B cell (primary cell): ENCODE measurements at regions not wholly inside any gene's neighbourhood (a gene's known extent, or its start where the extent isn't known, plus 50 kb on each side); places are given as distances from the start of the nearest gene placed in this dataset.

Experiments used
- ATAC-seq: fragments of 200-7000 bp; cut with Tn5 transposase; one replicate; pipeline ENCODE4 v1.10.0; 2021; ENCODE audit warnings: low read depth, mild to moderate bottlenecking, moderate number of reproducible peaks, moderate library complexity
- CTCF ChIA-PET: fragments of 350-600 bp; sonication (Branson Sonifier 250); formaldehyde crosslinking; loops from one replicate; lab custom pipeline; 2021; ENCODE audit warnings: antibody characterized with exemption, inconsistent platforms; lab: Charles Lee
- POLR2A ChIA-PET: fragments of 350-600 bp; sonication (Branson Sonifier 250); formaldehyde crosslinking; loops from one replicate; lab custom pipeline; 2021; ENCODE audit warnings: antibody characterized with exemption; lab: Charles Lee
- DNase-seq: peaks from one replicate; pipeline ENCODE4 v3.0.0; 2013
- H2AFZ ChIP-seq: 2 replicates; pipeline ENCODE4 v1.6.1; 2012; ENCODE audit warnings: mild to moderate bottlenecking, low read depth, low read length; ENCODE audit not compliant: insufficient read depth, poor library complexity, severe bottlenecking
- H3K27ac ChIP-seq, 2 donors: 1 replicate in 1 of 2; 2 replicates in 1 of 2; pipeline ENCODE4 v1.5.1; 2012 to 2013; ENCODE audit warnings: low read length in 2 of 2, mild to moderate bottlenecking in 2 of 2, moderate library complexity in 1 of 2
- H3K27me3 ChIP-seq, 4 experiments: fragments of 200-600 bp in 1 of 4; sonication (generic) in 1 of 4; replicated peaks in 1 of 4; 1 replicate in 2 of 4; 2 replicates in 2 of 4; pipeline versions ENCODE4 v1.6.1 to v1.7.0; 2013 to 2016; ENCODE audit warnings: low read length in 3 of 4, mild to moderate bottlenecking in 2 of 4, mixed read lengths in 1 of 4, moderate library complexity in 1 of 4; ENCODE audit not compliant: insufficient read depth in 4 of 4, control insufficient read depth in 3 of 4; ENCODE audit errors: control extremely low read depth in 1 of 4
- H3K36me3 ChIP-seq, 2 experiments: replicated peaks in 1 of 2; 1 replicate in 1 of 2; 2 replicates in 1 of 2; pipeline versions ENCODE4 v1.6.1 to v1.7.1; 2013; ENCODE audit warnings: low read length in 1 of 2; ENCODE audit not compliant: insufficient read depth in 2 of 2, control insufficient read depth in 1 of 2; ENCODE audit errors: control extremely low read depth in 1 of 2, extremely low read depth in 1 of 2
- H3K4me1 ChIP-seq, 2 donors: fragments of 200-600 bp in 1 of 2; sonication (generic) in 1 of 2; 1 replicate in 1 of 2; 2 replicates in 1 of 2; pipeline versions ENCODE4 v1.5.1 to v1.6.1; 2013 to 2017; ENCODE audit warnings: low read length in 2 of 2; ENCODE audit not compliant: control insufficient read depth in 2 of 2, insufficient read depth in 2 of 2
- H3K4me2 ChIP-seq: replicated peaks from 2 replicates; pipeline ENCODE3; 2012; ENCODE audit warnings: mild to moderate bottlenecking, low read depth, low read length; ENCODE audit not compliant: poor library complexity, severe bottlenecking
- H3K4me3 ChIP-seq, 5 experiments: fragments of 200-600 bp in 1 of 5; sonication (generic) in 1 of 5; 1 replicate in 3 of 5; 2 replicates in 2 of 5; pipeline versions ENCODE4 v1.5.1 to v1.7.0; 2011 to 2016; ENCODE audit warnings: low read length in 4 of 5, mild to moderate bottlenecking in 4 of 5, low read depth in 2 of 5, control low read depth in 1 of 5, moderate library complexity in 1 of 5; ENCODE audit not compliant: insufficient read depth in 1 of 5; ENCODE audit errors: control extremely low read depth in 1 of 5, extremely low read depth in 1 of 5
- H3K79me2 ChIP-seq: fragments of 200-600 bp; sonication (generic); one replicate; pipeline ENCODE4 v1.6.0; 2016; ENCODE audit warnings: low read length; ENCODE audit not compliant: control insufficient read depth, insufficient read depth
- H3K9ac ChIP-seq: fragments of 200-600 bp; sonication (generic); 2 replicates; pipeline ENCODE4 v1.6.1; 2017; ENCODE audit warnings: mild to moderate bottlenecking, low read length, moderate library complexity
- H3K9me3 ChIP-seq, 3 donors: one replicate each; pipeline versions ENCODE4 v1.6.1 to v1.7.1; 2013; ENCODE audit warnings: low read length in 2 of 3; ENCODE audit not compliant: control insufficient read depth in 2 of 3, insufficient read depth in 1 of 3; ENCODE audit errors: control extremely low read depth in 1 of 3
- H4K20me1 ChIP-seq: 2 replicates; pipeline ENCODE4 v1.6.0; 2012; ENCODE audit warnings: mild to moderate bottlenecking, low read length; ENCODE audit not compliant: insufficient read depth, control insufficient read depth, poor library complexity, severe bottlenecking
- H3K27ac Mint-ChIP-seq: one replicate; pipeline ENCODE4 v1.8.0; 2021; ENCODE audit warnings: mixed read lengths
- H3K27me3 Mint-ChIP-seq: one replicate; pipeline ENCODE4 v1.8.0; 2021; ENCODE audit warnings: mixed read lengths
- H3K4me1 Mint-ChIP-seq: one replicate; pipeline ENCODE4 v1.8.0; 2021; ENCODE audit warnings: mixed read lengths
- H3K4me3 Mint-ChIP-seq: one replicate; pipeline ENCODE4 v1.8.0; 2021; ENCODE audit warnings: mixed read lengths
- H3K9me3 Mint-ChIP-seq: one replicate; pipeline ENCODE4 v1.8.0; 2022; ENCODE audit warnings: mixed read lengths; ENCODE audit not compliant: insufficient read depth
- EZH2 ChIP-seq: IDR thresholded peaks from 2 replicates; pipeline ENCODE4 v1.6.1; 2012; ENCODE audit warnings: borderline replicate concordance, low read depth, mild to moderate bottlenecking, moderate library complexity, low read length; ENCODE audit not compliant: insufficient read depth, poor library complexity, severe bottlenecking
- WGBS: methylation state at CpG from one replicate; pipeline ENCODE4 v1.1.5; 2013; ENCODE audit warnings: missing lambda C conversion rate; ENCODE audit not compliant: insufficient coverage; 5-methylcytosine and 5-hydroxymethylcytosine counted together
- intact Hi-C: fragments of 100-400 bp; cut with micrococcal nuclease; formaldehyde crosslinking; loops from one replicate; pipeline ENCODE4 v1.10.0; 2022
- TF ChIP-seq, protein P1 (sequence below): fragments of 200-600 bp; IDR thresholded peaks from one replicate; pipeline ENCODE4 v1.8.0; 2022; ENCODE audit warnings: antibody characterized with exemption, mild to moderate bottlenecking

DNA sequence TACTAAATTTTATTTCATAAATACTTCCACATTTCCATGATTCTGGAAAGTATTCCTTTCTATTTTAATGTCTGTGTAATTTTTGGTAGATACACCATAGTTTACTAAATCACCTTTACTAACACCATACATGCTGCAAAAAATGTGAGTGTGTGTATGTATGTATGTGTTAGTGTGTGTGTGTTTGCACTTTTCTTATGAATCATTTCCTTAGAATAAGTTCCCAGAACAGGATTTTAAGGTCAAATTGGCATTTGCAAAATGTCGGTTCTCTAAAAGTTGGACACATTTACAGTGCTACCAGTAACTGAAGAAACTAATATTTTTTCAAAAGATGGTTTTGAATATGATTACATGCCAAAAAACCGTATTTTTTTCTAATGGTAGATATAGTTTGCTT, 137.1 kb downstream of the CYB561 start:
- Mint-ChIP-seq H3K27me3 (no peaks in the 10 kb centered on the region), H3K4me3 (no peak overlapping the region), H3K27ac (no peak overlapping the region), H3K4me1 (no peaks in the 10 kb centered on the region), H3K9me3 (no peaks in the 10 kb centered on the region)
- H3K4me3 ChIP-seq, result no peak overlapping the region
- no peak for ATAC-seq
- no peak overlapping the region for H3K4me2 ChIP-seq
- no peak for DNase-seq
- no peaks in the 10 kb centered on the region for H3K36me3 ChIP-seq
- H4K20me1 ChIP-seq, result no peaks in the 10 kb centered on the region
- POLR2A ChIA-PET, result no interaction called here
- peaks cover 0 to 11% (median 0%) of the 10 kb centered on the region in 3 donors for H3K9me3 ChIP-seq
- H3K27ac ChIP-seq, result no peak overlapping the region
- no peak overlapping the region for H3K9ac ChIP-seq
- no peak overlapping the region for H2AFZ ChIP-seq
- CTCF ChIA-PET, result no interaction called here
- no peaks in the 10 kb centered on the region for H3K27me3 ChIP-seq
- no peaks in the 10 kb centered on the region for H3K79me2 ChIP-seq
- no peaks in the 10 kb centered on the region for H3K4me1 ChIP-seq
- no CpG with 5 or more reads among the region's 2 CpGs for WGBS
- TF ChIP-seq EZH2, result no peak
- intact Hi-C loops, result no loop called here

DNA sequence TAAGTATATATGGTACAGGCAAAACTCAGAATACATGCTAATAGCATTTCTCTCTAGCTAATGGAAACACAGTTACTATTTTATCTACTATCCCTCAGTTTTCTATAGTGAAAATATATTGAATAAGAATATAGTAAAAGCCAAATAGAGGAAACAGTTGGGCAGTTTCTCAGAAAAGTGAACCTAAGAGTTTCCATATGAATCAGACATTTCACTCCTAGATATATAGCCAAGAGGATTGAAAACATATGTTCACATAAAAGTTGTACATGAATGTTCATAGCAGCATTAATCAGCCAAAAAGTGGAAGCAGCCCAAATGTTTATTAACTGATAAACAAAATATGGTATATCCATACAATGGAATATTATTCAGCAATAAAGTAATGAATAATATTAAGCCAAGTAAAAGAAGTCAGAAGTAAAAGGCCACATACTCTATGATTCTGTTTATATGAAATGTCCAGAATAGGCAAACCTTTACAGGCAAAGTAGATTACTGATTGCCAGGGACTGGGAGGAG, 134.6 kb downstream of the CYB561 start:
- Histone ChIP-seq H2AFZ (no peak overlapping the region), H3K27ac (no peak overlapping the region), H3K4me3 (no peak overlapping the region), H3K4me2 (no peak overlapping the region), H3K27me3 (no peaks in the 10 kb centered on the region), H3K9ac (no peak overlapping the region), H3K4me1 (no peaks in the 10 kb centered on the region), H4K20me1 (no peaks in the 10 kb centered on the region), H3K79me2 (no peaks in the 10 kb centered on the region), H3K9me3 (no peaks in the 10 kb centered on the region), H3K36me3 (peaks cover 0 to 2% of the 10 kb centered on the region in 2 experiments)
- Mint-ChIP-seq H3K27ac (no peak overlapping the region), H3K27me3 (no peaks in the 10 kb centered on the region), H3K9me3 (no peaks in the 10 kb centered on the region), H3K4me3 (no peak overlapping the region), H3K4me1 (no peaks in the 10 kb centered on the region)
- ChIA-PET CTCF (no interaction called here), POLR2A (no interaction called here)
- intact Hi-C loops, result no loop called here
- TF ChIP-seq, protein P1, sequence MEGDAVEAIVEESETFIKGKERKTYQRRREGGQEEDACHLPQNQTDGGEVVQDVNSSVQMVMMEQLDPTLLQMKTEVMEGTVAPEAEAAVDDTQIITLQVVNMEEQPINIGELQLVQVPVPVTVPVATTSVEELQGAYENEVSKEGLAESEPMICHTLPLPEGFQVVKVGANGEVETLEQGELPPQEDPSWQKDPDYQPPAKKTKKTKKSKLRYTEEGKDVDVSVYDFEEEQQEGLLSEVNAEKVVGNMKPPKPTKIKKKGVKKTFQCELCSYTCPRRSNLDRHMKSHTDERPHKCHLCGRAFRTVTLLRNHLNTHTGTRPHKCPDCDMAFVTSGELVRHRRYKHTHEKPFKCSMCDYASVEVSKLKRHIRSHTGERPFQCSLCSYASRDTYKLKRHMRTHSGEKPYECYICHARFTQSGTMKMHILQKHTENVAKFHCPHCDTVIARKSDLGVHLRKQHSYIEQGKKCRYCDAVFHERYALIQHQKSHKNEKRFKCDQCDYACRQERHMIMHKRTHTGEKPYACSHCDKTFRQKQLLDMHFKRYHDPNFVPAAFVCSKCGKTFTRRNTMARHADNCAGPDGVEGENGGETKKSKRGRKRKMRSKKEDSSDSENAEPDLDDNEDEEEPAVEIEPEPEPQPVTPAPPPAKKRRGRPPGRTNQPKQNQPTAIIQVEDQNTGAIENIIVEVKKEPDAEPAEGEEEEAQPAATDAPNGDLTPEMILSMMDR, result no peak
- TF ChIP-seq EZH2, result no peak
- DNase-seq, result no peak
- no peak for ATAC-seq
